ENCODE measurements at regions not wholly inside any gene's neighbourhood (a gene's known extent, or its start where the extent isn't known, plus 50 kb on each side); places are given as distances from the start of the nearest gene placed in this dataset.

DNA sequence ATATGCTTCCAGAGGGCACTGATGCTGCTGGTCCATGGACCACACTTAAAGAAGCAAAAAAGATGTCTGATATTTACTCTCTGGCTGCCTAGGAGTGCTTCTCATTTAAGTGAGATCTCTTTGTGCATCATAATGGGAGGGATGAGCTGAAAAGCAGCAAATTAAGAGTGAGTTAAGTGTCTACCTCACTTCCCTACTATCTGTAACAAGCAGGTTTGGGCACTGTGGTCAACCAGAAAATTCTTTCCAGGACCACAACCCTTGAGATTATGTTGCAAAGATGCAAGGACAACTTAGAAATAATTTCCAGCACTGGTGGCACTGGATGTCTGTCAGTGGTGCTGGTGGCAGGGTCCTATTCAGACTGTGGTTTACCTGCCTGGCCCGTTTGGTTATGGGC is 52.1 kb upstream of the USPL1 start:
- H3K36me3 Mint-ChIP-seq, result no peaks in the 10 kb centered on the region
- no peaks in the 10 kb centered on the region for H3K27me3 Mint-ChIP-seq (ENCODE audit: insufficient read depth, low read depth)
- Histone ChIP-seq H3K9me3 (ENCODE audit: low read depth) (no peaks in the 10 kb centered on the region), H3K36me3 (no peaks in the 10 kb centered on the region), H3K4me3 (no peak overlapping the region), H4K20me1 (ENCODE audit: low read depth) (no peaks in the 10 kb centered on the region), H3K9ac (no peak overlapping the region), H3K4me2 (no peak overlapping the region), H3K4me1 (no peaks in the 10 kb centered on the region), H2AFZ (replicated peaks) (no peak overlapping the region), H3F3A (ENCODE audit: low read depth) (no peaks in the 10 kb centered on the region), H3K79me2 (ENCODE audit: low read depth) (no peaks in the 10 kb centered on the region), H3K27me3 (no peaks in the 10 kb centered on the region), H3K27ac (no peak overlapping the region)
- H3K4me3 Mint-ChIP-seq, result no peak overlapping the region
- H3K9me3 Mint-ChIP-seq, result no peaks in the 10 kb centered on the region
- DNase-seq (ENCODE audit: low spot score), result no peak
- TF ChIP-seq EZH2 (IDR thresholded peaks at IDR 0.05) (no peak), EZH2phosphoT487 (IDR thresholded peaks at IDR 0.05) (no peak)
- TF ChIP-seq, protein P1, sequence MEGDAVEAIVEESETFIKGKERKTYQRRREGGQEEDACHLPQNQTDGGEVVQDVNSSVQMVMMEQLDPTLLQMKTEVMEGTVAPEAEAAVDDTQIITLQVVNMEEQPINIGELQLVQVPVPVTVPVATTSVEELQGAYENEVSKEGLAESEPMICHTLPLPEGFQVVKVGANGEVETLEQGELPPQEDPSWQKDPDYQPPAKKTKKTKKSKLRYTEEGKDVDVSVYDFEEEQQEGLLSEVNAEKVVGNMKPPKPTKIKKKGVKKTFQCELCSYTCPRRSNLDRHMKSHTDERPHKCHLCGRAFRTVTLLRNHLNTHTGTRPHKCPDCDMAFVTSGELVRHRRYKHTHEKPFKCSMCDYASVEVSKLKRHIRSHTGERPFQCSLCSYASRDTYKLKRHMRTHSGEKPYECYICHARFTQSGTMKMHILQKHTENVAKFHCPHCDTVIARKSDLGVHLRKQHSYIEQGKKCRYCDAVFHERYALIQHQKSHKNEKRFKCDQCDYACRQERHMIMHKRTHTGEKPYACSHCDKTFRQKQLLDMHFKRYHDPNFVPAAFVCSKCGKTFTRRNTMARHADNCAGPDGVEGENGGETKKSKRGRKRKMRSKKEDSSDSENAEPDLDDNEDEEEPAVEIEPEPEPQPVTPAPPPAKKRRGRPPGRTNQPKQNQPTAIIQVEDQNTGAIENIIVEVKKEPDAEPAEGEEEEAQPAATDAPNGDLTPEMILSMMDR (IDR thresholded peaks at IDR 0.05), result no peak
- no peak overlapping the region for H3K27ac Mint-ChIP-seq
- peaks cover 12% of the 10 kb centered on the region for H3K4me1 Mint-ChIP-seq

DNA sequence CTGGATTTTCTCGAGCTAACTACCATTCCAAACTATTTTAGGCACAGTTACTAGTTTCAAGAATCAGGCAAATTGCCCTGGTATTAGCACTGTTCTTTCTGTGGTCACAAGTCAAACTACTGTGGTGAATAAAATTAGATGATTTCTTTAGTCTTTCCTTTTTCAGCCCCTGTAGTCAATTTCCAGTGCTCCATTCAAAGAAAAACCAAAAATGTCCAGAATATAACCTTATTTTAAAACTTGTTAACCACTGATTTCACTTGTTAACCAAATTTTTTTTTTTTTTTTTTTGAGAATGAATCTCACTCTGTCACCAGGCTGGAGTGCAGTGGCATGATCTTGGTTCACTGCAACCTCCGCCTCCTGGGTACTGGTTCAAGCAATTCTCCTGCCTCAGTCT is 50.6 kb upstream of the USPL1 start:
- no peaks in the 10 kb centered on the region for H3F3A ChIP-seq (ENCODE audit: low read depth)
- H3K4me1 ChIP-seq, result no peaks in the 10 kb centered on the region
- no peak overlapping the region for H3K4me3 Mint-ChIP-seq
- H3K9me3 Mint-ChIP-seq, result no peaks in the 10 kb centered on the region
- H3K4me3 ChIP-seq, result no peak overlapping the region
- H2AFZ ChIP-seq (replicated peaks), result no peak overlapping the region
- DNase-seq (ENCODE audit: low spot score), result no peak
- TF ChIP-seq EZH2 (IDR thresholded peaks at IDR 0.05) (no peak), EZH2phosphoT487 (IDR thresholded peaks at IDR 0.05) (no peak)
- H3K27ac ChIP-seq, result no peak overlapping the region
- peaks cover 13% of the 10 kb centered on the region for H3K4me1 Mint-ChIP-seq
- H4K20me1 ChIP-seq (ENCODE audit: low read depth), result no peaks in the 10 kb centered on the region
- H3K79me2 ChIP-seq (ENCODE audit: low read depth), result no peaks in the 10 kb centered on the region
- no peak overlapping the region for H3K4me2 ChIP-seq
- H3K9me3 ChIP-seq (ENCODE audit: low read depth), result no peaks in the 10 kb centered on the region
- H3K36me3 ChIP-seq, result no peaks in the 10 kb centered on the region
- H3K27me3 ChIP-seq, result no peaks in the 10 kb centered on the region
- no peak overlapping the region for H3K9ac ChIP-seq
- H3K36me3 Mint-ChIP-seq, result no peaks in the 10 kb centered on the region
- no peak overlapping the region for H3K27ac Mint-ChIP-seq
- no peaks in the 10 kb centered on the region for H3K27me3 Mint-ChIP-seq (ENCODE audit: insufficient read depth, low read depth)

Data from neural progenitor cell (in vitro differentiated cells).